GM23338 (cell line): ENCODE measurements at regions not wholly inside any gene's neighbourhood (a gene's known extent, or its start where the extent isn't known, plus 50 kb on each side); places are given as distances from the start of the nearest gene placed in this dataset.

Source experiments
- ATAC-seq: fragments of 200-7000 bp; cut with Tn5 transposase; 3 replicates; pipeline ENCODE4 v1.9.1; 2020
- DNase-seq: peaks from one replicate; pipeline ENCODE4 v3.0.0-alpha.2; 2015; ENCODE audit warnings: low spot score
- H2AFZ ChIP-seq: fragments of 200-600 bp; sonication (generic); 2 replicates; pipeline ENCODE4 v1.8.0; 2016; ENCODE audit warnings: antibody characterized with exemption, mild to moderate bottlenecking, moderate library complexity
- H3F3A ChIP-seq: fragments of 200-600 bp; sonication (generic); replicated peaks from 2 replicates; pipeline ENCODE4 v1.8.0; 2017; ENCODE audit warnings: antibody characterized with exemption, mixed run types, low read depth
- H3K27ac ChIP-seq: fragments of 200-600 bp; sonication (generic); 2 replicates; pipeline ENCODE4 v1.6.1; 2016; ENCODE audit warnings: low read depth
- H3K27me3 ChIP-seq: fragments of 200-600 bp; sonication (generic); 2 replicates; pipeline ENCODE4 v1.8.0; 2016; ENCODE audit warnings: mild to moderate bottlenecking, mixed run types, moderate library complexity; ENCODE audit not compliant: insufficient read depth
- H3K36me3 ChIP-seq: fragments of 200-600 bp; sonication (generic); 2 replicates; pipeline ENCODE4 v1.8.0; 2016; ENCODE audit warnings: mild to moderate bottlenecking; ENCODE audit not compliant: insufficient read depth
- H3K4me1 ChIP-seq: fragments of 200-600 bp; sonication (generic); 2 replicates; pipeline ENCODE4 v1.8.0; 2016; ENCODE audit warnings: mild to moderate bottlenecking, moderate library complexity; ENCODE audit not compliant: insufficient read depth
- H3K4me2 ChIP-seq: fragments of 200-600 bp; sonication (generic); 2 replicates; pipeline ENCODE4 v1.7.1; 2017; ENCODE audit warnings: mixed run types
- H3K4me3 ChIP-seq: fragments of 200-600 bp; sonication (generic); 2 replicates; pipeline ENCODE4 v1.6.1; 2016; ENCODE audit warnings: mixed run types
- H3K79me2 ChIP-seq: fragments of 200-600 bp; sonication (generic); replicated peaks from 2 replicates; pipeline ENCODE4 v1.8.0; 2017; ENCODE audit warnings: mild to moderate bottlenecking; ENCODE audit not compliant: insufficient read depth
- H3K9me2 ChIP-seq: fragments of 200-600 bp; sonication (generic); 2 replicates; pipeline ENCODE4 v1.8.0; 2017; ENCODE audit not compliant: insufficient read depth
- H4K20me1 ChIP-seq: fragments of 200-600 bp; sonication (generic); replicated peaks from 2 replicates; pipeline ENCODE4 v1.8.0; 2017; ENCODE audit warnings: mild to moderate bottlenecking; ENCODE audit not compliant: insufficient read depth
- H3K27ac Mint-ChIP-seq: 2 replicates; pipeline ENCODE4 v1.8.0; 2020; ENCODE audit warnings: inconsistent platforms, mild to moderate bottlenecking, moderate library complexity, mixed read lengths
- H3K27me3 Mint-ChIP-seq: 3 replicates; pipeline ENCODE4 v1.8.0; 2022; ENCODE audit warnings: low read depth, mild to moderate bottlenecking, moderate library complexity, mixed read lengths, inconsistent platforms; ENCODE audit not compliant: insufficient read depth, poor library complexity
- H3K36me3 Mint-ChIP-seq: 3 replicates; pipeline ENCODE4 v1.8.0; 2021; ENCODE audit warnings: low read depth, mild to moderate bottlenecking, inconsistent platforms, moderate library complexity, mixed read lengths
- H3K4me1 Mint-ChIP-seq: 3 replicates; pipeline ENCODE4 v1.8.0; 2020; ENCODE audit warnings: mild to moderate bottlenecking, inconsistent platforms, mixed read lengths
- H3K4me3 Mint-ChIP-seq: 3 replicates; pipeline ENCODE4 v1.8.0; 2021; ENCODE audit warnings: moderate library complexity, mild to moderate bottlenecking, inconsistent platforms, mixed read lengths
- H3K9me3 Mint-ChIP-seq: 3 replicates; pipeline ENCODE4 v1.8.0; 2020; ENCODE audit warnings: moderate library complexity, mild to moderate bottlenecking, inconsistent platforms, mixed read lengths
- CREB1 ChIP-seq: fragments of 250-450 bp; sonication (Bioruptor Pico); IDR thresholded peaks from 2 replicates; pipeline ENCODE4 v1.5.0; 2020; ENCODE audit warnings: low read depth, mild to moderate bottlenecking, moderate library complexity
- EZH2 ChIP-seq: fragments of 200-600 bp; sonication (generic); IDR thresholded peaks from one replicate; pipeline ENCODE4 v1.8.0; 2017; ENCODE audit warnings: antibody characterized with exemption, mild to moderate bottlenecking, low read depth; ENCODE audit not compliant: unreplicated experiment
- EZH2phosphoT487 ChIP-seq: fragments of 200-600 bp; sonication (generic); IDR thresholded peaks from one replicate; pipeline ENCODE4 v1.8.1; 2018; ENCODE audit warnings: antibody characterized with exemption; ENCODE audit not compliant: unreplicated experiment
- JUNB ChIP-seq: IDR thresholded peaks from one replicate; pipeline ENCODE4 v1.6.1; 2016; ENCODE audit warnings: antibody characterized with exemption; ENCODE audit not compliant: unreplicated experiment
- NANOG ChIP-seq: IDR thresholded peaks from 2 replicates; pipeline ENCODE4 v1.6.1; 2016; ENCODE audit warnings: antibody characterized with exemption, borderline replicate concordance
- STAT1 ChIP-seq: IDR thresholded peaks from one replicate; pipeline ENCODE4 v1.6.1; 2016; ENCODE audit warnings: antibody characterized with exemption; ENCODE audit not compliant: unreplicated experiment
- ZNF114 ChIP-seq: fragments of 250-450 bp; sonication (Bioruptor Pico); IDR thresholded peaks from 2 replicates; pipeline ENCODE4 v1.5.0; 2020; ENCODE audit warnings: mild to moderate bottlenecking, moderate library complexity
- TF ChIP-seq, protein P1 (sequence below): fragments of 250-450 bp; sonication (Bioruptor Pico); IDR thresholded peaks from 2 replicates; pipeline ENCODE4 v1.5.0; 2020; ENCODE audit warnings: mild to moderate bottlenecking, moderate library complexity
- TF ChIP-seq, protein P2 (sequence below): IDR thresholded peaks from one replicate; pipeline ENCODE4 v1.6.1; 2018; ENCODE audit warnings: antibody characterized with exemption; ENCODE audit not compliant: unreplicated experiment
- TF ChIP-seq, protein P3 (sequence below), 2 experiments: fragments of 200-600 bp in 1 of 2; sonication (generic) in 1 of 2; conservative IDR thresholded peaks; 2 replicates each; pipeline versions ENCODE4 v1.5.1 to v1.6.1; 2016 to 2017; ENCODE audit warnings: antibody characterized with exemption in 2 of 2, low read depth in 2 of 2, mild to moderate bottlenecking in 2 of 2, moderate library complexity in 1 of 2

DNA sequence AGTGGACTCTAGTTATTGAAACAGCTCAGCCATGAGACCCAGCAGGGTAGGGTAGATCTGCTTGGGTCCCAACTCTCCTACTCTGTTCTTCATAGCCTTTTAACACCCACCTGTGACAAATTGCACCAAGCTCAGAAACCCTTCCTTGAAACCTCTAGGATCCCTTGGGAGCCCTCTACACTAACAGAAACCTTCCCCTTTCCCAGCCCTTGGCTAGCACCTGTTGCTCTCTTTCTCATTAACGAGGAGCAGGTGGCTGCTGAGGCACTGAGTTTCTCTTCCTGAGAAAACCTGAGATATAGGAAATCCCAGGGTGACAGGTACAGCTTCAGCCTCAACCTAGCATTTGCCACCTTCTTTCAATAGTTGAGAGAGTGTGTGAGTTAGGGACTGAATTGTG lies 88.3 kb upstream of the CLSTN2 start:
- Mint-ChIP-seq H3K4me3 (no peak overlapping the region), H3K27ac (no peak overlapping the region), H3K27me3 (no peaks in the 10 kb centered on the region), H3K9me3 (peaks cover 16% of the 10 kb centered on the region), H3K36me3 (no peaks in the 10 kb centered on the region; the same call in 2 of the 3 replicates), H3K4me1 (no peaks in the 10 kb centered on the region)
- H3K27me3 ChIP-seq, result no peaks in the 10 kb centered on the region
- no peak overlapping the region for H2AFZ ChIP-seq
- H3K9me2 ChIP-seq, result no peaks in the 10 kb centered on the region; the same call in 1 of the 2 replicates
- H3K4me1 ChIP-seq, result no peaks in the 10 kb centered on the region
- H4K20me1 ChIP-seq, result no peaks in the 10 kb centered on the region
- TF ChIP-seq EZH2phosphoT487, result no peak
- no peaks in the 10 kb centered on the region for H3K36me3 ChIP-seq
- H3K4me2 ChIP-seq, result no peak overlapping the region
- ATAC-seq (no peak), DNase-seq (no peak)
- H3K27ac ChIP-seq, result no peak overlapping the region
- H3K79me2 ChIP-seq, result no peaks in the 10 kb centered on the region
- H3F3A ChIP-seq, result no peaks in the 10 kb centered on the region
- H3K4me3 ChIP-seq, result no peak overlapping the region

DNA sequence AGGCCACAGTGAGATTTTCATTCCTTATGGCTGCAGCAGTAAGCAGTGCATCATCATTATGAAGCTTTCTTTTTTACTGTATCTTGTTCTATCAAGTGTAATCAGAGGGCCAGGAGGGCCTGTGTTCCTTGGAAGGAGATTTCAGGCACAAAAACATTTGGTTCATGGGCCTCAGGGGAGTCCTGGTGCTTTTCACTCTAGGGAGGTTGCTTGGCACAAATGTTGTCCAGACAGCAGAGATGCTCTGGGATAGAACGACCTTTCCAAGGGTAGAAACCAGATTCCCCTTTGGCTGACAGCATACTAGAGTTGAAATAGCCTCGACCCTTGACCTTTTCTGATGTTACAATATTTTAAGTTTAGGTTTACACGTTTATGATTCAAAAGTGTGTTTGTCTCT lies 95.3 kb upstream of the CLSTN2 start:
- Histone ChIP-seq H3K4me1 (peaks cover 9% of the 10 kb centered on the region; the same call in 1 of the 2 replicates), H3K36me3 (no peaks in the 10 kb centered on the region), H4K20me1 (no peaks in the 10 kb centered on the region), H3F3A (no peaks in the 10 kb centered on the region), H3K79me2 (no peaks in the 10 kb centered on the region), H3K4me3 (no peak overlapping the region), H3K27ac (no peak overlapping the region), H3K27me3 (no peaks in the 10 kb centered on the region), H3K9me2 (peaks cover 5% of the 10 kb centered on the region; the same call in 1 of the 2 replicates), H2AFZ (0 out of 2 replicates have a peak overlapping the region, but pooled peaks have one; percentile 5), H3K4me2 (no peak overlapping the region)
- Mint-ChIP-seq H3K27ac (no peak overlapping the region), H3K9me3 (peaks cover 3% of the 10 kb centered on the region; the same call in 1 of the 3 replicates), H3K36me3 (no peaks in the 10 kb centered on the region), H3K4me3 (no peak overlapping the region), H3K4me1 (peaks cover 12% of the 10 kb centered on the region), H3K27me3 (no peaks in the 10 kb centered on the region)
- ATAC-seq, result no peak
- no peak for DNase-seq
- TF ChIP-seq STAT1, result no peak
- no peak for TF ChIP-seq NANOG
- TF ChIP-seq, protein P1, sequence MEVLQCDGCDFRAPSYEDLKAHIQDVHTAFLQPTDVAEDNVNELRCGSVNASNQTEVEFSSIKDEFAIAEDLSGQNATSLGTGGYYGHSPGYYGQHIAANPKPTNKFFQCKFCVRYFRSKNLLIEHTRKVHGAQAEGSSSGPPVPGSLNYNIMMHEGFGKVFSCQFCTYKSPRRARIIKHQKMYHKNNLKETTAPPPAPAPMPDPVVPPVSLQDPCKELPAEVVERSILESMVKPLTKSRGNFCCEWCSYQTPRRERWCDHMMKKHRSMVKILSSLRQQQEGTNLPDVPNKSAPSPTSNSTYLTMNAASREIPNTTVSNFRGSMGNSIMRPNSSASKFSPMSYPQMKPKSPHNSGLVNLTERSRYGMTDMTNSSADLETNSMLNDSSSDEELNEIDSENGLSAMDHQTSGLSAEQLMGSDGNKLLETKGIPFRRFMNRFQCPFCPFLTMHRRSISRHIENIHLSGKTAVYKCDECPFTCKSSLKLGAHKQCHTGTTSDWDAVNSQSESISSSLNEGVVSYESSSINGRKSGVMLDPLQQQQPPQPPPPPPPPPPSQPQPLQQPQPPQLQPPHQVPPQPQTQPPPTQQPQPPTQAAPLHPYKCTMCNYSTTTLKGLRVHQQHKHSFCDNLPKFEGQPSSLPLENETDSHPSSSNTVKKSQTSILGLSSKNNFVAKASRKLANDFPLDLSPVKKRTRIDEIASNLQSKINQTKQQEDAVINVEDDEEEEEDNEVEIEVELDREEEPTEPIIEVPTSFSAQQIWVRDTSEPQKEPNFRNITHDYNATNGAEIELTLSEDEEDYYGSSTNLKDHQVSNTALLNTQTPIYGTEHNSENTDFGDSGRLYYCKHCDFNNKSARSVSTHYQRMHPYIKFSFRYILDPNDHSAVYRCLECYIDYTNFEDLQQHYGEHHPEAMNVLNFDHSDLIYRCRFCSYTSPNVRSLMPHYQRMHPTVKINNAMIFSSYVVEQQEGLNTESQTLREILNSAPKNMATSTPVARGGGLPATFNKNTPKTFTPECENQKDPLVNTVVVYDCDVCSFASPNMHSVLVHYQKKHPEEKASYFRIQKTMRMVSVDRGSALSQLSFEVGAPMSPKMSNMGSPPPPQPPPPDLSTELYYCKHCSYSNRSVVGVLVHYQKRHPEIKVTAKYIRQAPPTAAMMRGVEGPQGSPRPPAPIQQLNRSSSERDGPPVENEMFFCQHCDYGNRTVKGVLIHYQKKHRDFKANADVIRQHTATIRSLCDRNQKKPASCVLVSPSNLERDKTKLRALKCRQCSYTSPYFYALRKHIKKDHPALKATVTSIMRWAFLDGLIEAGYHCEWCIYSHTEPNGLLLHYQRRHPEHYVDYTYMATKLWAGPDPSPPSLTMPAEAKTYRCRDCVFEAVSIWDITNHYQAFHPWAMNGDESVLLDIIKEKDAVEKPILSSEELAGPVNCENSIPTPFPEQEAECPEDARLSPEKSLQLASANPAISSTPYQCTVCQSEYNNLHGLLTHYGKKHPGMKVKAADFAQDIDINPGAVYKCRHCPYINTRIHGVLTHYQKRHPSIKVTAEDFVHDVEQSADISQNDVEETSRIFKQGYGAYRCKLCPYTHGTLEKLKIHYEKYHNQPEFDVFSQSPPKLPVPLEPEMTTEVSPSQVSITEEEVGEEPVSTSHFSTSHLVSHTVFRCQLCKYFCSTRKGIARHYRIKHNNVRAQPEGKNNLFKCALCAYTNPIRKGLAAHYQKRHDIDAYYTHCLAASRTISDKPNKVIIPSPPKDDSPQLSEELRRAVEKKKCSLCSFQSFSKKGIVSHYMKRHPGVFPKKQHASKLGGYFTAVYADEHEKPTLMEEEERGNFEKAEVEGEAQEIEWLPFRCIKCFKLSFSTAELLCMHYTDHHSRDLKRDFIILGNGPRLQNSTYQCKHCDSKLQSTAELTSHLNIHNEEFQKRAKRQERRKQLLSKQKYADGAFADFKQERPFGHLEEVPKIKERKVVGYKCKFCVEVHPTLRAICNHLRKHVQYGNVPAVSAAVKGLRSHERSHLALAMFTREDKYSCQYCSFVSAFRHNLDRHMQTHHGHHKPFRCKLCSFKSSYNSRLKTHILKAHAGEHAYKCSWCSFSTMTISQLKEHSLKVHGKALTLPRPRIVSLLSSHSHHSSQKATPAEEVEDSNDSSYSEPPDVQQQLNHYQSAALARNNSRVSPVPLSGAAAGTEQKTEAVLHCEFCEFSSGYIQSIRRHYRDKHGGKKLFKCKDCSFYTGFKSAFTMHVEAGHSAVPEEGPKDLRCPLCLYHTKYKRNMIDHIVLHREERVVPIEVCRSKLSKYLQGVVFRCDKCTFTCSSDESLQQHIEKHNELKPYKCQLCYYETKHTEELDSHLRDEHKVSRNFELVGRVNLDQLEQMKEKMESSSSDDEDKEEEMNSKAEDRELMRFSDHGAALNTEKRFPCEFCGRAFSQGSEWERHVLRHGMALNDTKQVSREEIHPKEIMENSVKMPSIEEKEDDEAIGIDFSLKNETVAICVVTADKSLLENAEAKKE, result no peak
- TF ChIP-seq, protein P2, sequence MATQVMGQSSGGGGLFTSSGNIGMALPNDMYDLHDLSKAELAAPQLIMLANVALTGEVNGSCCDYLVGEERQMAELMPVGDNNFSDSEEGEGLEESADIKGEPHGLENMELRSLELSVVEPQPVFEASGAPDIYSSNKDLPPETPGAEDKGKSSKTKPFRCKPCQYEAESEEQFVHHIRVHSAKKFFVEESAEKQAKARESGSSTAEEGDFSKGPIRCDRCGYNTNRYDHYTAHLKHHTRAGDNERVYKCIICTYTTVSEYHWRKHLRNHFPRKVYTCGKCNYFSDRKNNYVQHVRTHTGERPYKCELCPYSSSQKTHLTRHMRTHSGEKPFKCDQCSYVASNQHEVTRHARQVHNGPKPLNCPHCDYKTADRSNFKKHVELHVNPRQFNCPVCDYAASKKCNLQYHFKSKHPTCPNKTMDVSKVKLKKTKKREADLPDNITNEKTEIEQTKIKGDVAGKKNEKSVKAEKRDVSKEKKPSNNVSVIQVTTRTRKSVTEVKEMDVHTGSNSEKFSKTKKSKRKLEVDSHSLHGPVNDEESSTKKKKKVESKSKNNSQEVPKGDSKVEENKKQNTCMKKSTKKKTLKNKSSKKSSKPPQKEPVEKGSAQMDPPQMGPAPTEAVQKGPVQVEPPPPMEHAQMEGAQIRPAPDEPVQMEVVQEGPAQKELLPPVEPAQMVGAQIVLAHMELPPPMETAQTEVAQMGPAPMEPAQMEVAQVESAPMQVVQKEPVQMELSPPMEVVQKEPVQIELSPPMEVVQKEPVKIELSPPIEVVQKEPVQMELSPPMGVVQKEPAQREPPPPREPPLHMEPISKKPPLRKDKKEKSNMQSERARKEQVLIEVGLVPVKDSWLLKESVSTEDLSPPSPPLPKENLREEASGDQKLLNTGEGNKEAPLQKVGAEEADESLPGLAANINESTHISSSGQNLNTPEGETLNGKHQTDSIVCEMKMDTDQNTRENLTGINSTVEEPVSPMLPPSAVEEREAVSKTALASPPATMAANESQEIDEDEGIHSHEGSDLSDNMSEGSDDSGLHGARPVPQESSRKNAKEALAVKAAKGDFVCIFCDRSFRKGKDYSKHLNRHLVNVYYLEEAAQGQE, result no peak
- TF ChIP-seq ZNF114 (CRISPR knock-in tag), result no peak
- no peak for TF ChIP-seq EZH2phosphoT487
- no peak for TF ChIP-seq CREB1
- TF ChIP-seq JUNB, result no peak
- TF ChIP-seq, protein P3, sequence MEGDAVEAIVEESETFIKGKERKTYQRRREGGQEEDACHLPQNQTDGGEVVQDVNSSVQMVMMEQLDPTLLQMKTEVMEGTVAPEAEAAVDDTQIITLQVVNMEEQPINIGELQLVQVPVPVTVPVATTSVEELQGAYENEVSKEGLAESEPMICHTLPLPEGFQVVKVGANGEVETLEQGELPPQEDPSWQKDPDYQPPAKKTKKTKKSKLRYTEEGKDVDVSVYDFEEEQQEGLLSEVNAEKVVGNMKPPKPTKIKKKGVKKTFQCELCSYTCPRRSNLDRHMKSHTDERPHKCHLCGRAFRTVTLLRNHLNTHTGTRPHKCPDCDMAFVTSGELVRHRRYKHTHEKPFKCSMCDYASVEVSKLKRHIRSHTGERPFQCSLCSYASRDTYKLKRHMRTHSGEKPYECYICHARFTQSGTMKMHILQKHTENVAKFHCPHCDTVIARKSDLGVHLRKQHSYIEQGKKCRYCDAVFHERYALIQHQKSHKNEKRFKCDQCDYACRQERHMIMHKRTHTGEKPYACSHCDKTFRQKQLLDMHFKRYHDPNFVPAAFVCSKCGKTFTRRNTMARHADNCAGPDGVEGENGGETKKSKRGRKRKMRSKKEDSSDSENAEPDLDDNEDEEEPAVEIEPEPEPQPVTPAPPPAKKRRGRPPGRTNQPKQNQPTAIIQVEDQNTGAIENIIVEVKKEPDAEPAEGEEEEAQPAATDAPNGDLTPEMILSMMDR (conservative IDR thresholded peaks at IDR 0.05; ENCODE audit: low read depth in 2 of 2), result no peak
- no peak for TF ChIP-seq EZH2
